ENCODE measurements at regions not wholly inside any gene's neighbourhood (a gene's known extent, or its start where the extent isn't known, plus 50 kb on each side); places are given as distances from the start of the nearest gene placed in this dataset.

DNA sequence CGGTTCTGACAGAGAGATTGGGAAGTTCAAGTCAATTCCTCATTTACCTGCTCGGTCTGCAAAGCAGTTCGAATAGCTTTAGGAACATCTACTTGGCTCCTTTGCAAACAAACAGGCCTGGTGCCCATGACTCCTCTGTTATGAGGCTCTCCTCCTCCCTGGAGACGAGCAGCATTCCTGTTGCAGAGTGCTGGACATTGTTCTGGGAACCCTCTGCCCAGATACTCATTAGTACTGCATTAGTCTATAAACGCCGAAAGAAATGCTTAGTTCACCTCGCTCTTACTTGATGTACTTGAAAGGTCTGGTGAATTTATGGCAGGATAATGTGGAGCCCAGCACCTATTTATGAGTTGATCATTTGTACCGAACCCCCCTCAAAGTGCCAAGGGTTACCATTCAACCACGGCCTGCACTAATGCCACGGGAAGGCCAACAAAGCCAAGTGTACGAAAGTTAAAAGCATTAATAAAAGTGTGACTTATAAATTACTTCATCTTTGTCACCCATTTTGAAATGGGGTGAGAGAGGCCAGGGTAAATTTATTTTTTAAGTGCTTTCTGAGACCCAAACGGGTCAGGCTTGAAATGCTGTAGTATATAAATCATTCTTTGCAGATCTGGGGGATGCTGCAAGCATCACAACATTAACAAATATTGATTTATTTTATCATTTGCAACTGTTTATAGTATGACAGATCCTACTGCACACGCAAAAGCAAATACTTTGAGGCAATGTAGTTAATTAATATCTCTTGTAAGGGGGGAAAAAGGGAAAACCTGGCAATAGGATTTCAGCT lies 478.9 kb upstream of the PSMD7 start:
- no peak for DNase-seq (ENCODE audit: low spot score)

DNA sequence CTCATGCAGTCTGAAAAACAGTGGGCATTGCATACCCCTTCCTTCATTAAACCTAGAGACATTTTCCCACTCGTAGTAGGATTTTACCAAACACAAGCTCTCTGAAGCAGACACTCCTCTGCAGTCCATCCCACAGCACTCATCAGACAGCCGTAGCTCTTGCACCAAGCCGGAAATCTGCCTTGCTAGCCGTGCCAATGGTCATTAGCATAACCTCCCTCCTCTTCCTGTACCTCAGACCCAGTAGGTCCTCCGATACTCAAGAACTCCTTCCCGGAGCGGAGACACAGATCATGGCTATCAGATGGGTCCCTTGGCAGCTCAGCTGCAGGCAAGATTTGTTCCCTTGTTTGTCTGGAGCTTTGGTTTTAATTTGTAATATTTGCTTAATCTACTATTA lies 483.1 kb upstream of the PSMD7 start:
- DNase-seq (ENCODE audit: low spot score) = no peak

- no peak for DNase-seq (ENCODE audit: low spot score)
These were observed 492.2 kb upstream of the PSMD7 start for GRCh38 chr16:73804456-73804855.

DNA sequence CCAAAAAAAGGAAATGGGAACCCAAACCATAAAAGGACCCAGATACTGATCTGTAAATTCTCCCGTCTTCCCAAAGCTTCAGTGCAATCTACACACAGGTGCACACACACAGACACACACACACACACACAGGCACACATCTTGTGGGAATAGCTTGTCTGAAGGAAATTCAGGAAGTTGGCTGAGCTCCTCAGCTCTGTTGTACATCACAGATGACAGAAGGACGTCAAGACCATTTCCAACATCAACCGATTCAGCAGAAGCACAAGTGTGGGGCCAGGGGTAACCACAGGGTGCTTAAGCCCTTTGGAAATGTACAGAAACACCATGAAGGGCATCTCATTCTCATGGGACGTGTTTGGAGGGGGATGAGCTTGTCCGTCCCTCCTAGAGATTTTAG lies 498.1 kb upstream of the PSMD7 start:
- DNase-seq (ENCODE audit: low spot score) = no peak

GRCh38 chr16:73797115-73797514 lies 499.5 kb upstream of the PSMD7 start:
- DNase-seq (ENCODE audit: low spot score) = no peak

DNA sequence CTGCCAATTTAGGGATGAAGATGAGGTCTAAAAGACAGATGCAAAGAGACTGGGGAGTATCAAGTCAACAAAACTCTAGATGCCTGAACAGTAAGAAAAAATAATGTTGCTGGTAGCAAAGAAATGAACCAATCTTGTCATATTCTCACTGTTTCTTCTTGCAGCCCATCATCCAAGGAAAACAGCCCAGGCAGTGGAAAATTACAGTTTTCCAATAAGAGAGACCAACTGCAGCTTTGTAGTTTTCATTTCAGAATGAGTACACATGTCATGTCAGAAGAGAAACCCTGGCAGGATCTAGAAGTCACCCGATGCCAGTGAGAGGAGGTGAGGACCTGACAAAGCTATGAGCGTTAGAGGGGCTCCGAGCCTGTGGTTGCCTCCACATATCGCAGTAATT lies 500.4 kb upstream of the PSMD7 start:
- no peak for DNase-seq (ENCODE audit: low spot score)

GRCh38 chr16:73794994-73795393 lies 501.6 kb upstream of the PSMD7 start:
- DNase-seq (ENCODE audit: low spot score) = no peak

- DNase-seq (ENCODE audit: low spot score) = no peak
These were observed 502.7 kb upstream of the PSMD7 start for GRCh38 chr16:73793871-73794437.

DNA sequence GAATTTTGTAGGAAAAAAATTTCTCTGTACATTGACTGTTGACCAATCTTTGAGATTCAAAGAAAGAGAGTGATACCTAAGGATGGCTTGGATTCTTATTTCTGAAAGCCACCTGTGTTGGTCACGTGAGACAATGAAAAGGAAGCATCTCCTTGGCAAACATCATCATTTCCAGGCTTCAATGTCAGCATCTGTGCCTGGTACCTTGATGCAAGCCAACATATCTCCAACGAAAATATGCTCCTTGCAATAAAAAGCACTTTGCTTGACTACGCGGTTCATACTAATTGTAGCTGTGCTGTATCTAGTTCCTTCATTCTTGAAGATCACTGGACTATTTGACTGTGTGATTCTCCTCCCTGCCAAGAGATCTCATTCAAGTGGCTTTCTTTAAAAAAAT lies 503.4 kb upstream of the PSMD7 start:
- DNase-seq (ENCODE audit: low spot score) = no peak

GRCh38 chr16:73792199-73793020 lies 504.2 kb upstream of the PSMD7 start:
- DNase-seq (ENCODE audit: low spot score) = no peak

DNA sequence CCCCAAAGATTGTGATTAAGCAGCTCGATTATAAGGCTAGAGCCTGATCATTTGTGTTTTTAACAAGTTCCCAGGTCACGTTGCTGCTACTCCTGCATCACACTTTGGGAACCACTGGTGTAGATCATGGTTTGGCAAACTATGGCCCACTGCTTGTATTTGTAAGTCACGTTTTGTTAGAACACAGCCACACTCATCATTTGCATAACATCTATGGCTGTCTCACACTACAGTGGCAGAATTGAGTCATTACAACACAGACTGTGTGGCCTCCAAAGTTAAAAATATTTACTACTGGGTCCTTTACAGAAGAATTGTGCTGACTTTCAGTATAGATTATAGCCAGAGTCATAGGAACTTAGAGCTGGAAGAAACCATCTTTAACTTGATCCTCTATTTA lies 515.3 kb upstream of the PSMD7 start:
- DNase-seq (ENCODE audit: low spot score) = no peak

- no peak for DNase-seq (ENCODE audit: low spot score)
These were observed 517.7 kb upstream of the PSMD7 start for GRCh38 chr16:73778887-73779286.

- no peak for DNase-seq (ENCODE audit: low spot score)
These were observed 520.7 kb upstream of the PSMD7 start for GRCh38 chr16:73775841-73776388.

DNA sequence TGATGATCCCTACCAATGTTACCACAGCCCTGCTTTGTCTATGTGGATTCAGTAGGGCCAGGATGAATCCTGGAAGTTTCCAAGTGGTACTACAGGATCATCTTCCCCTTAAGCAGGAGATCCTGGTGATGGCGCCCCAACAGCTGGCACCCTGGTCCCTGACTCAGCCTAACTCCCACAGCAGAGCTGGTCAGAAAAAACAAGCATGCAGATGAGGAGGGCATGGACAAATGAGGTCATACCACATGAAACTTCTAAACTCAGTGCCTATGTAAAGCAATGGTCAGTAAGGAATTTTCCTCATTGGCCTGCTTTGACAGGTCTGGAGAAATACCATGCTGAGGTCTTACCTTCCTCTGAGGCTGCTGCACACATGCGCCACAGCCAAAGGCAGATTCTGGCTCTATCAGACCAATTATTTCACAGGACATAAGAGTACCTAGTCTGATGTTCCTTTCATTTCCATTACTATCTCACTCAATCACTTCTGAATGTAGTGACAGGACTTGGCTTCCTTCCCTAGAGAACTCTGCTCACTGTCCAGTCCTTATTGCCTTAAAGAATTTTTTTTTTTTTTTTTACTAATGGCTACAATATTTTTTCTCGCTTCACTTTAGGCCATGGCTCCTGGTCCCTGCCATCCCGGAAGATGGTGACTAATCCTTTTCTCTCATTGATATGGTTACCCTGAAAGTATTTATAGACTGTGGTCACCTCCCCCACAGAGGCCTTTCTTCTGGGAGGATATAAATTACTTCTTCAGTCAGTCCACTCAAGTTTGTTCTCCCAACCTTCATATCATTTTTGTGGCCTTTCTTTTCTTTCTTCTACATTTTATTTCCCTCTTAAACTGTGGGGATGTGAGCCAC lies 525.2 kb upstream of the PSMD7 start:
- DNase-seq (ENCODE audit: low spot score) = no peak

DNA sequence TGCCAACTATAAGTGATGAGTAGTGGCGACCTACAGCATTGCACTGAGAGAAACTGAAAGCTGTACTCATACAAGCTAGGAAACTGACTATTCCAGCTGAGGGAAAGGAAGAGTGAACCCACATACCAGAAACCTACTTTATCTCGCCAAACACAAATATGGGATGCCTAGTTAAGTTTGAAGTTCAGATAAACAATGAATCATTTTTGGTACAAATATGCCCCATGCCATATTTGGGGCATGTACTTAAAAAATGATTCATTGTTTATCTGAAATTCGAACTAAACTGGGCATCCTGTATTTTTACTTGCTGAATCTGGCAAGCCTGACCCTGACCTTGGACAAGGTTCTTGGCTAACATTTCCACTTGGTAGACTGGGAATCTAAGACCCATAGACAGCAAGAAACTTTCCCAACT lies 527.8 kb upstream of the PSMD7 start:
- DNase-seq (ENCODE audit: low spot score) = no peak

DNA sequence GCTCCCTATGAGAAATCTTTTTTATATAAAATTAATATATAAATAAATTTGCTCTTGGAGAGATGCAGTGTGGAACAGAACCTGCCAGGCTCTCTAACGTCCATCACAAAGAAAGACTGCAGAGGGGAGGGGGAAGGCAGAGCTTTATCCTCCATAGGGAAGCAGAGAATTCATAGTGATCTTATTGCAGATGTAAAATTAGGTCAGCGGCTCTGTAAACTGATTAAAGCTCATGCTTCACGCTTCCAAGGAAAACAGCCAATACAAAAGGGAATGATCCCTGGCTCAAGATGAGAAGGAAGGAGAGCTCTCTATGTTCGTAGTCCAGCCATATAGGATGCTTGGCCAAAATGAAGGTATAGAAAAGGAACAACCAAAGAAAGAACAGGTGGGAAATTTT lies 532.3 kb upstream of the PSMD7 start:
- DNase-seq (ENCODE audit: low spot score) = no peak

DNA sequence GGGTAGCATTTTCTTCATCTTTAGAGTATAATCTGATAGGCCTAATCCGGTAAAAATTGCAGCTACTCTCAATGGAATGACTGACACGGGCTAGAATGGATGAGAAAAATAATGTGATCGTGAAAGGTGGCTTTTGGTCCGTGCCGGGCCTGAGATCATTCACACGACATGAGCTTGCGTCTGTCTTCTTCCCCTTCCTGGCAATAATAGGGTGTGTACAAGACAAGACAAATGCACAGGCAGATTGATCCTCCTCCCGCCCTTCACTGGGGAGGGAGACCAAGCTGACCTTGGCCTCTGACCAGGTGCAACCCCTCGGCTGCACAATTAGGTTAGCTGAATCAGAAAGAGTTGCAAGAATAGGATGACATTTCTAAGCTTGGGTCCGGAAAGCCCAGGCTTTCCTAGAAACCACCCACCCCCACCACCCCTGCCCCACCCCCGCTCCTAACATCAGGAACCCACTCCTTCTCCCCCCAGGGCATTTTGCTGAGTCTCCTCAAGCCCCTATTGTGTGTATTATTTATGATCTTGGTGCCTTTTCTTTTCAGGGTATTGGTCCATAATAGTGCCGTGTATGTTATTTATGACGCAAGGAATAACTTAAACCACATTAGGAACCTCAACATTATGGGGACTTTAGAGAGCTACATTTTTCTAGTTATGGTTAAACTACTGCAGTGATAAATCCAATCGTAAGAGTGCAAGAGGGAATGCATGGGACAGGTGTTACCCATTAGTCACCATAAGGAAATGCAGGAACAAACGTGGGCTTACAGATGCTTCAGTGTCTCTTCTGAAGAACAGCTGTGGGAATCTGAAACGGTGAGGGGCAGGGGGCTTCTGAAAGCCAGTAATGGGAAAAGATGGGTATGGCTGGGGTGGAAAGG lies 540.1 kb upstream of the PSMD7 start:
- DNase-seq (ENCODE audit: low spot score) = no peak

- DNase-seq (ENCODE audit: low spot score) = no peak
These were observed 542.7 kb upstream of the PSMD7 start for GRCh38 chr16:73753931-73754330.

- no peak for DNase-seq (ENCODE audit: low spot score)
These were observed 546.0 kb upstream of the PSMD7 start for GRCh38 chr16:73750639-73751038.

- DNase-seq (ENCODE audit: low spot score) = no peak
These were observed 549.3 kb upstream of the PSMD7 start for GRCh38 chr16:73747328-73747727.

DNA sequence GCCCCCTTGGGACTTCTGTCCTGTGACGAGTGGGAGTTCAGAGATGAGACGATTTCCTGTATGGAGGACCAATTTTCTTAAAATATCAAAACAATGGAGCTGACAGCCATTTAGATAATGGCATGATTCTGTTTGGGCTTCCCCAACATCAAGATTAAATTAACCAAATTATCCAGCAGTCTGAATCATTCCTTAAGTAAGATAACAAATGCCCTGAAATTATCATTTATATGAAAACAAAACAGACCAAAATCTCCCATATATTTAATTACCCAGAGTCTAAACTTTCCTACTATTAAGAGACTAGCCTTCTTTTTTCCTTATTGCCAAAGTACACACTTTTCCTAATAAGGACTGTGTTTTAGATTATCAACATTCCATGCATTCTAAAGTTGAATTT lies 550.1 kb upstream of the PSMD7 start:
- no peak for DNase-seq (ENCODE audit: low spot score)
